A549 (cell line): ENCODE measurements at regions not wholly inside any gene's neighbourhood (a gene's known extent, or its start where the extent isn't known, plus 50 kb on each side); places are given as distances from the start of the nearest gene placed in this dataset.

Source experiments
- ATAC-seq, 2 experiments: fragments of 200-7000 bp in 1 of 2; fragments of >200 bp in 1 of 2; cut with Nextera tagmentation in 1 of 2; cut with Tn5 transposase in 1 of 2; 3 replicates each; pipeline versions ENCODE4 v1.8.0 to v1.9.1; 2018 to 2020; ENCODE audit warnings: mild to moderate bottlenecking in 1 of 2, moderate library complexity in 1 of 2
- CTCF ChIA-PET: fragments of 300-600 bp; sonication (Branson Sonifier 250); formaldehyde crosslinking; extraction: SDS; loops from one replicate; lab custom pipeline; 2021; ENCODE audit warnings: antibody characterized with exemption, inconsistent platforms; lab: Yijun Ruan, JAX
- POLR2A ChIA-PET: fragments of 350-600 bp; formaldehyde crosslinking; extraction: SDS; loops from one replicate; lab custom pipeline; 2021; ENCODE audit warnings: antibody characterized with exemption, inconsistent platforms; lab: Yijun Ruan, JAX
- DNase-seq, 2 experiments: peaks; one replicate each; pipeline versions ENCODE4 v3.0.0 to v3.0.0-alpha.2; 2011 to 2016; ENCODE audit warnings: low read depth in 1 of 2, low spot score in 1 of 2
- FAIRE-seq: peaks from 2 replicates; lab custom pipeline; 2011; peaks lifted over from hg19 to GRCh38; lab: Jason Lieb, UNC
- H3K27ac ChIP-seq, 2 experiments: fragments of >200 bp; sonication (Bioruptor Twin); formaldehyde crosslinking; 3 replicates each; pipeline ENCODE4 v1.5.1; 2016 to 2017
- H3K4me1 ChIP-seq: fragments of >200 bp; sonication (Bioruptor Twin); formaldehyde crosslinking; 3 replicates; pipeline ENCODE4 v1.6.1; 2016
- H3K4me2 ChIP-seq: fragments of >200 bp; sonication (Bioruptor Twin); formaldehyde crosslinking; 3 replicates; pipeline ENCODE4 v1.6.1; 2016
- H3K4me3 ChIP-seq: fragments of >200 bp; sonication (Bioruptor Twin); formaldehyde crosslinking; 3 replicates; pipeline ENCODE4 v1.5.1; 2016
- H3K9me3 ChIP-seq: fragments of >200 bp; sonication (Bioruptor Twin); formaldehyde crosslinking; 3 replicates; pipeline ENCODE4 v1.6.1; 2016
- ATOH8 ChIP-seq: fragments of 250-450 bp; sonication (Bioruptor Pico); IDR thresholded peaks from 2 replicates; pipeline ENCODE4 v1.5.0; 2020; ENCODE audit warnings: low read depth, mild to moderate bottlenecking, moderate library complexity
- CBX8 ChIP-seq: fragments of 200-600 bp; sonication (generic); IDR thresholded peaks from 2 replicates; pipeline ENCODE4 v1.6.1; 2016
- CEBPB ChIP-seq, 2 experiments: fragments of >200 bp in 1 of 2; sonication (Bioruptor Twin) in 1 of 2; formaldehyde crosslinking in 1 of 2; IDR thresholded peaks; 2 replicates each; pipeline ENCODE4 v1.6.1; 2012 to 2016
- CHD2 ChIP-seq: fragments of 150-350 bp; IDR thresholded peaks from 2 replicates; pipeline ENCODE4 v1.6.1; 2014; ENCODE audit warnings: low read length; ENCODE audit not compliant: partially characterized antibody
- E2F6 ChIP-seq: IDR thresholded peaks from 2 replicates; pipeline ENCODE4 v1.6.1; 2012; ENCODE audit warnings: low read depth, borderline replicate concordance
- EHF ChIP-seq: fragments of 250-450 bp; sonication (Bioruptor Pico); IDR thresholded peaks from 2 replicates; pipeline ENCODE4 v1.5.0; 2020; ENCODE audit warnings: mild to moderate bottlenecking
- EHMT2 ChIP-seq: fragments of 200-600 bp; sonication (generic); IDR thresholded peaks from 2 replicates; pipeline ENCODE4 v1.6.1; 2016; ENCODE audit warnings: antibody characterized with exemption, low read depth, mild to moderate bottlenecking, moderate library complexity
- HEYL ChIP-seq: fragments of 250-450 bp; sonication (Bioruptor Pico); IDR thresholded peaks from 2 replicates; pipeline ENCODE4 v1.8.0; 2021; ENCODE audit warnings: mild to moderate bottlenecking, moderate library complexity
- HOXB13 ChIP-seq: fragments of 250-450 bp; sonication (Bioruptor Pico); IDR thresholded peaks from 2 replicates; pipeline ENCODE4 v1.5.0; 2020; ENCODE audit warnings: low read depth, mild to moderate bottlenecking, moderate library complexity
- KDM1A ChIP-seq: fragments of 200-600 bp; sonication (generic); IDR thresholded peaks from 2 replicates; pipeline ENCODE4 v1.6.1; 2016; ENCODE audit warnings: low read depth, mild to moderate bottlenecking
- MAFK ChIP-seq: fragments of 450-650 bp; IDR thresholded peaks from 2 replicates; pipeline ENCODE4 v1.6.1; 2014; ENCODE audit not compliant: partially characterized antibody
- MYC ChIP-seq: IDR thresholded peaks from 2 replicates; pipeline ENCODE4 v1.6.1; 2012; ENCODE audit warnings: mild to moderate bottlenecking, inconsistent platforms, low read length, improper control_type of control experiment, borderline replicate concordance
- PHF8 ChIP-seq: fragments of 200-600 bp; sonication (generic); IDR thresholded peaks from 2 replicates; pipeline ENCODE4 v1.6.1; 2016; ENCODE audit warnings: low read depth, mild to moderate bottlenecking, antibody characterized with exemption, moderate library complexity, borderline replicate concordance
- RAD21 ChIP-seq, 2 experiments: fragments of >200 bp in 1 of 2; sonication (Bioruptor Twin) in 1 of 2; formaldehyde crosslinking in 1 of 2; IDR thresholded peaks in 1 of 2; conservative IDR thresholded peaks in 1 of 2; 2 replicates in 1 of 2; 3 replicates in 1 of 2; pipeline ENCODE4 v1.6.1; 2012 to 2018; ENCODE audit warnings: inconsistent platforms in 1 of 2
- RARB ChIP-seq: fragments of 250-450 bp; sonication (Bioruptor Pico); IDR thresholded peaks from 2 replicates; pipeline ENCODE4 v1.8.0; 2021; ENCODE audit warnings: mild to moderate bottlenecking, moderate library complexity
- SMC3 ChIP-seq: fragments of >200 bp; sonication (Bioruptor Twin); formaldehyde crosslinking; IDR thresholded peaks from 3 replicates; pipeline ENCODE4 v1.6.1; 2018; ENCODE audit warnings: inconsistent platforms
- TFCP2L1 ChIP-seq: fragments of 250-450 bp; sonication (Bioruptor Pico); IDR thresholded peaks from 2 replicates; pipeline ENCODE4 v1.5.0; 2021; ENCODE audit warnings: mild to moderate bottlenecking
- ZC3H11A ChIP-seq: fragments of 450-650 bp; IDR thresholded peaks from 2 replicates; pipeline ENCODE4 v1.6.1; 2014; ENCODE audit warnings: antibody characterized with exemption, mild to moderate bottlenecking
- ZFP36 ChIP-seq: fragments of 450-650 bp; IDR thresholded peaks from 2 replicates; pipeline ENCODE4 v1.6.1; 2014; ENCODE audit warnings: borderline replicate concordance; ENCODE audit not compliant: partially characterized antibody
- ZSCAN20 ChIP-seq: fragments of 250-450 bp; sonication (Bioruptor Pico); IDR thresholded peaks from 2 replicates; pipeline ENCODE4 v1.8.0; 2022; ENCODE audit warnings: mild to moderate bottlenecking, moderate library complexity
- WGBS: methylation state at CpG from one replicate; pipeline ENCODE4 v1.1.6; 2017; ENCODE audit errors: missing lambda C conversion rate; 5-methylcytosine and 5-hydroxymethylcytosine counted together
- TF ChIP-seq, protein P1 (sequence below): fragments of 450-650 bp; IDR thresholded peaks from 2 replicates; pipeline ENCODE4 v1.6.1; 2014; ENCODE audit warnings: antibody characterized with exemption
- TF ChIP-seq, protein P2 (sequence below): IDR thresholded peaks from 2 replicates; pipeline ENCODE4 v1.6.1; 2012
- TF ChIP-seq, protein P3 (sequence below): fragments of 250-450 bp; sonication (Bioruptor Pico); IDR thresholded peaks from 2 replicates; pipeline ENCODE4 v1.5.0; 2021; ENCODE audit warnings: mild to moderate bottlenecking, moderate library complexity, borderline replicate concordance
- TF ChIP-seq, protein P4 (sequence below): fragments of 150-350 bp; IDR thresholded peaks from 2 replicates; pipeline ENCODE4 v1.6.1; 2014; ENCODE audit warnings: low read depth, mild to moderate bottlenecking, low read length

DNA sequence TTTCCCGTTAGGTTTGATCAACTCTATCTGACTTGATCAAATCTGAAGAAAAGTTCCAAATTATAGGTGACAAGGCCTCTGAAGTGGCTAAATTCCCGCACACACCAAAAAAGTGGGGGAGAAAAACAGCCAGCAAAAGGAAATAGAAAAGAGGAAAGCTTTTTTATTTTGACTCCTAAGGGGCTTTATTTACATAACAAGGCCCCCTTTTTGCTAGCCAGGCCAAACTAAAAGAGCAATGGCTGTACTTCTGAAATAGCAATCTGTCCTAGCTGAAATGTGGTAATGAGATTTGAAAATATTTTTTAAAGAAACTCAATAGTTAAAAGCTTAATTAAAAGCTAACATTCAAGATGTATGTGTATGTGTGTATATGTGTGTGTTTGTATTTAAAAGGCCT, 311.5 kb upstream of the POGK start:
- POLR2A ChIA-PET, result no interaction called here
- CTCF ChIA-PET, result no interaction called here
- H3K27ac ChIP-seq, result no peak overlapping the region
- no peaks in the 10 kb centered on the region for H3K4me1 ChIP-seq
- FAIRE-seq, result no peak
- no peak for DNase-seq
- ATAC-seq, result no peak
- no peak overlapping the region for H3K4me3 ChIP-seq
- WGBS, result 2% methylated on average over 2 of the region's 2 CpGs
- no peak for TF ChIP-seq SMC3
- TF ChIP-seq EHF (CRISPR knock-in tag), result no peak
- TF ChIP-seq, protein P1, sequence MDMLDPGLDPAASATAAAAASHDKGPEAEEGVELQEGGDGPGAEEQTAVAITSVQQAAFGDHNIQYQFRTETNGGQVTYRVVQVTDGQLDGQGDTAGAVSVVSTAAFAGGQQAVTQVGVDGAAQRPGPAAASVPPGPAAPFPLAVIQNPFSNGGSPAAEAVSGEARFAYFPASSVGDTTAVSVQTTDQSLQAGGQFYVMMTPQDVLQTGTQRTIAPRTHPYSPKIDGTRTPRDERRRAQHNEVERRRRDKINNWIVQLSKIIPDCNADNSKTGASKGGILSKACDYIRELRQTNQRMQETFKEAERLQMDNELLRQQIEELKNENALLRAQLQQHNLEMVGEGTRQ, result no peak
- no peak for TF ChIP-seq CBX8
- no peak for TF ChIP-seq TFCP2L1 (CRISPR knock-in tag)
- TF ChIP-seq E2F6, result no peak
- TF ChIP-seq ATOH8 (CRISPR knock-in tag), result no peak
- no peak for TF ChIP-seq KDM1A
- TF ChIP-seq ZC3H11A, result no peak
- TF ChIP-seq HEYL, result no peak
- no peak for TF ChIP-seq RAD21 (conservative IDR thresholded peaks at IDR 0.05 in 1 of 2, IDR thresholded peaks at IDR 0.05 in 1 of 2)
- TF ChIP-seq ZFP36, result no peak
- TF ChIP-seq, protein P2, sequence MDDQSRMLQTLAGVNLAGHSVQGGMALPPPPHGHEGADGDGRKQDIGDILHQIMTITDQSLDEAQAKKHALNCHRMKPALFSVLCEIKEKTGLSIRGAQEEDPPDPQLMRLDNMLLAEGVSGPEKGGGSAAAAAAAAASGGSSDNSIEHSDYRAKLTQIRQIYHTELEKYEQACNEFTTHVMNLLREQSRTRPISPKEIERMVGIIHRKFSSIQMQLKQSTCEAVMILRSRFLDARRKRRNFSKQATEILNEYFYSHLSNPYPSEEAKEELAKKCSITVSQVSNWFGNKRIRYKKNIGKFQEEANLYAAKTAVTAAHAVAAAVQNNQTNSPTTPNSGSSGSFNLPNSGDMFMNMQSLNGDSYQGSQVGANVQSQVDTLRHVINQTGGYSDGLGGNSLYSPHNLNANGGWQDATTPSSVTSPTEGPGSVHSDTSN, result no peak
- no peaks in the 10 kb centered on the region for H3K9me3 ChIP-seq
- no peak overlapping the region for H3K4me2 ChIP-seq

DNA sequence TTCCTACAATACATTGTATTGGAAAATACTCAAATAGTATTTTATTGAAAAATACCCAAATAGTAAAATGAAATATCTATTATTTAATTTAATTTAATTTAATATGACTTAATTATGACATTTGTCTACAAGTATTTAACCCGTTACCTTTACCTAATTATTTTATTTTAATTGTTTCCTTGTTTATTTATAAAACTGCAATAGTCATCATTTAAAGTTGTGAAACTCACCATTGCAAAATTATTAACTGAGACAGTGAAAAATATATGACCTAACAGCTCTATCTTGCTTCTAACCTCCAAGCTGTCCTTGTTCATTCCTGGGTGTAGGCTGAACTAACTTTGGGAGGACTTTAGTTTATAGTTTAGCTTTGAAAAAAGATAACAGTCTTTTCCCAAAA, 300.6 kb upstream of the POGK start:
- no peak overlapping the region for H3K4me2 ChIP-seq
- no peaks in the 10 kb centered on the region for H3K4me1 ChIP-seq
- no peak overlapping the region for H3K27ac ChIP-seq
- TF ChIP-seq MAFK (peak; percentile 45), ZFP36 (no peak)
- TF ChIP-seq, protein P3, sequence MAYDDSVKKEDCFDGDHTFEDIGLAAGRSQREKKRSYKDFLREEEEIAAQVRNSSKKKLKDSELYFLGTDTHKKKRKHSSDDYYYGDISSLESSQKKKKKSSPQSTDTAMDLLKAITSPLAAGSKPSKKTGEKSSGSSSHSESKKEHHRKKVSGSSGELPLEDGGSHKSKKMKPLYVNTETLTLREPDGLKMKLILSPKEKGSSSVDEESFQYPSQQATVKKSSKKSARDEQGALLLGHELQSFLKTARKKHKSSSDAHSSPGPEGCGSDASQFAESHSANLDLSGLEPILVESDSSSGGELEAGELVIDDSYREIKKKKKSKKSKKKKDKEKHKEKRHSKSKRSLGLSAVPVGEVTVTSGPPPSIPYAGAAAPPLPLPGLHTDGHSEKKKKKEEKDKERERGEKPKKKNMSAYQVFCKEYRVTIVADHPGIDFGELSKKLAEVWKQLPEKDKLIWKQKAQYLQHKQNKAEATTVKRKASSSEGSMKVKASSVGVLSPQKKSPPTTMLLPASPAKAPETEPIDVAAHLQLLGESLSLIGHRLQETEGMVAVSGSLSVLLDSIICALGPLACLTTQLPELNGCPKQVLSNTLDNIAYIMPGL (CRISPR knock-in tag), result no peak
- DNase-seq (no peak), ATAC-seq (no peak), FAIRE-seq (no peak)
- ChIA-PET CTCF (interaction anchor here (0.7 kb wide), 1 partner anchor 287 kb away, joined by 3 read pairs; no protein-coding TSS in a partner anchor), POLR2A (no interaction called here)
- no peaks in the 10 kb centered on the region for H3K9me3 ChIP-seq
- H3K4me3 ChIP-seq, result no peak overlapping the region
- 2% methylated on average over 1 of the region's 1 CpG for WGBS

DNA sequence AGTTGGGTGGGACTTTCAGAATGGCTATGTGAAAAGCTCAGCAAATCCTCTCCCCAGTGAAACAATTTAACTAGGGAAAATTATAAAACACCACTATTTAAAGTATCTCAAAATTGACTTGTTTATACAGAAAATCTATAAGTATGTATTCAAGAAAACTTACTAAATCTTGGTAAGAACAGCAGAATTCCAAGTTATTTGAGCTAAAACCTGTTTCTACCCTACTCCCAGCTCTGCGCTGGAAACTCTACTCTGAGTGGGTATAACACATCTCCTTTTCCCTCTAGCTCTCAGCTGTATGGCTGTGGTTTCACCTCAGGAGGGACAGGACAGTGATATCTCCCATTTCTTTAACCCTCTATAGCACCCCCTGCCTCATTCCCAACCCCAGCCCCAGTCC, 295.2 kb upstream of the POGK start:
- ChIA-PET POLR2A (no interaction called here), CTCF (no interaction called here)
- 32% methylated on average over 1 of the region's 1 CpG for WGBS

More for the DNA sequence above, 295.2 kb upstream of the POGK start:
- Histone ChIP-seq H3K4me1 (no peaks in the 10 kb centered on the region), H3K9me3 (no peaks in the 10 kb centered on the region), H3K27ac (no peak overlapping the region), H3K4me2 (no peak overlapping the region), H3K4me3 (no peak overlapping the region)
- TF ChIP-seq CEBPB (IDR thresholded peaks at IDR 0.05) (no peak), MYC (no peak), ZSCAN20 (no peak), EHMT2 (no peak), RARB (CRISPR knock-in tag) (no peak), HOXB13 (CRISPR knock-in tag) (no peak), PHF8 (no peak), MAFK (no peak), CHD2 (no peak)
- TF ChIP-seq, protein P4, sequence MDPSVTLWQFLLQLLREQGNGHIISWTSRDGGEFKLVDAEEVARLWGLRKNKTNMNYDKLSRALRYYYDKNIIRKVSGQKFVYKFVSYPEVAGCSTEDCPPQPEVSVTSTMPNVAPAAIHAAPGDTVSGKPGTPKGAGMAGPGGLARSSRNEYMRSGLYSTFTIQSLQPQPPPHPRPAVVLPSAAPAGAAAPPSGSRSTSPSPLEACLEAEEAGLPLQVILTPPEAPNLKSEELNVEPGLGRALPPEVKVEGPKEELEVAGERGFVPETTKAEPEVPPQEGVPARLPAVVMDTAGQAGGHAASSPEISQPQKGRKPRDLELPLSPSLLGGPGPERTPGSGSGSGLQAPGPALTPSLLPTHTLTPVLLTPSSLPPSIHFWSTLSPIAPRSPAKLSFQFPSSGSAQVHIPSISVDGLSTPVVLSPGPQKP, result no peak
- DNase-seq (no peak), ATAC-seq (no peak), FAIRE-seq (no peak)
